ENCODE measurements at regions not wholly inside any gene's neighbourhood (a gene's known extent, or its start where the extent isn't known, plus 50 kb on each side); places are given as distances from the start of the nearest gene placed in this dataset.

- Histone ChIP-seq H4K20me1 (ENCODE audit: insufficient read depth) (no peaks in the 10 kb centered on the region), H3K4me2 (ENCODE audit: low read length) (no peak overlapping the region), H2AFZ (ENCODE audit: low read depth, low read length) (no peak overlapping the region), H3F3A (ENCODE audit: insufficient read depth, low read length, poor library complexity, severe bottlenecking) (no peaks in the 10 kb centered on the region), H3K79me2 (replicated peaks; ENCODE audit: insufficient read depth, low read length) (no peaks in the 10 kb centered on the region), H3K36me3 (ENCODE audit: insufficient read depth, low read length) (no peaks in the 10 kb centered on the region), H3K9ac (ENCODE audit: low read length) (no peak overlapping the region), H3K27ac (ENCODE audit: low read length) (no peak overlapping the region), H3K27me3 (ENCODE audit: insufficient read depth, low read depth, low read length) (no peaks in the 10 kb centered on the region), H3K4me3 (ENCODE audit: low read length) (no peak overlapping the region), H3K9me3 (ENCODE audit: low read length) (no peaks in the 10 kb centered on the region), H3K9me2 (ENCODE audit: insufficient read depth, low read length) (no peaks in the 10 kb centered on the region)
- no peak for TF ChIP-seq EP300 (conservative IDR thresholded peaks at IDR 0.05; ENCODE audit: poor library complexity, severe bottlenecking)
- TF ChIP-seq TAF1 (IDR thresholded peaks at IDR 0.05; ENCODE audit: low read depth), result no peak
- no peak for TF ChIP-seq EZH2 (IDR thresholded peaks at IDR 0.05; ENCODE audit: borderline replicate concordance, insufficient read depth, low read length, poor library complexity, severe bottlenecking)
- TF ChIP-seq RAD21 (conservative IDR thresholded peaks at IDR 0.05), result no peak
- no peak for TF ChIP-seq MXI1 (conservative IDR thresholded peaks at IDR 0.05; ENCODE audit: poor library complexity, severe bottlenecking)
- TF ChIP-seq SMC3 (conservative IDR thresholded peaks at IDR 0.05; ENCODE audit: poor library complexity), result no peak
Measured at GRCh38 chr11:87809256-87809655, 366.0 kb downstream of the RAB38 start.

GRCh38 chr11:87804176-87804575 lies 371.1 kb downstream of the RAB38 start:
- no peak overlapping the region for H3K4me2 ChIP-seq (ENCODE audit: low read length)
- TF ChIP-seq SMC3 (conservative IDR thresholded peaks at IDR 0.05; ENCODE audit: poor library complexity) (no peak), MXI1 (conservative IDR thresholded peaks at IDR 0.05; ENCODE audit: poor library complexity, severe bottlenecking) (no peak), TAF1 (IDR thresholded peaks at IDR 0.05; ENCODE audit: low read depth) (no peak), EP300 (conservative IDR thresholded peaks at IDR 0.05; ENCODE audit: poor library complexity, severe bottlenecking) (no peak), POLR2AphosphoS5 (IDR thresholded peaks at IDR 0.05) (no peak), EZH2 (IDR thresholded peaks at IDR 0.05; ENCODE audit: borderline replicate concordance, insufficient read depth, low read length, poor library complexity, severe bottlenecking) (no peak), RAD21 (conservative IDR thresholded peaks at IDR 0.05) (no peak)
- TF ChIP-seq, protein P1, sequence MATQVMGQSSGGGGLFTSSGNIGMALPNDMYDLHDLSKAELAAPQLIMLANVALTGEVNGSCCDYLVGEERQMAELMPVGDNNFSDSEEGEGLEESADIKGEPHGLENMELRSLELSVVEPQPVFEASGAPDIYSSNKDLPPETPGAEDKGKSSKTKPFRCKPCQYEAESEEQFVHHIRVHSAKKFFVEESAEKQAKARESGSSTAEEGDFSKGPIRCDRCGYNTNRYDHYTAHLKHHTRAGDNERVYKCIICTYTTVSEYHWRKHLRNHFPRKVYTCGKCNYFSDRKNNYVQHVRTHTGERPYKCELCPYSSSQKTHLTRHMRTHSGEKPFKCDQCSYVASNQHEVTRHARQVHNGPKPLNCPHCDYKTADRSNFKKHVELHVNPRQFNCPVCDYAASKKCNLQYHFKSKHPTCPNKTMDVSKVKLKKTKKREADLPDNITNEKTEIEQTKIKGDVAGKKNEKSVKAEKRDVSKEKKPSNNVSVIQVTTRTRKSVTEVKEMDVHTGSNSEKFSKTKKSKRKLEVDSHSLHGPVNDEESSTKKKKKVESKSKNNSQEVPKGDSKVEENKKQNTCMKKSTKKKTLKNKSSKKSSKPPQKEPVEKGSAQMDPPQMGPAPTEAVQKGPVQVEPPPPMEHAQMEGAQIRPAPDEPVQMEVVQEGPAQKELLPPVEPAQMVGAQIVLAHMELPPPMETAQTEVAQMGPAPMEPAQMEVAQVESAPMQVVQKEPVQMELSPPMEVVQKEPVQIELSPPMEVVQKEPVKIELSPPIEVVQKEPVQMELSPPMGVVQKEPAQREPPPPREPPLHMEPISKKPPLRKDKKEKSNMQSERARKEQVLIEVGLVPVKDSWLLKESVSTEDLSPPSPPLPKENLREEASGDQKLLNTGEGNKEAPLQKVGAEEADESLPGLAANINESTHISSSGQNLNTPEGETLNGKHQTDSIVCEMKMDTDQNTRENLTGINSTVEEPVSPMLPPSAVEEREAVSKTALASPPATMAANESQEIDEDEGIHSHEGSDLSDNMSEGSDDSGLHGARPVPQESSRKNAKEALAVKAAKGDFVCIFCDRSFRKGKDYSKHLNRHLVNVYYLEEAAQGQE (IDR thresholded peaks at IDR 0.05; ENCODE audit: borderline replicate concordance), result no peak
- H3K9me3 ChIP-seq (ENCODE audit: low read length), result no peaks in the 10 kb centered on the region
- H2AFZ ChIP-seq (ENCODE audit: low read depth, low read length), result no peak overlapping the region
- no peak overlapping the region for H3K4me3 ChIP-seq (ENCODE audit: low read length)
- no peak overlapping the region for H3K9ac ChIP-seq (ENCODE audit: low read length)
- no peaks in the 10 kb centered on the region for H4K20me1 ChIP-seq (ENCODE audit: insufficient read depth)
- no peaks in the 10 kb centered on the region for H3K27me3 ChIP-seq (ENCODE audit: insufficient read depth, low read depth, low read length)
- no peak overlapping the region for H3K27ac ChIP-seq (ENCODE audit: low read length)
- no peaks in the 10 kb centered on the region for H3K36me3 ChIP-seq (ENCODE audit: insufficient read depth, low read length)
- no peaks in the 10 kb centered on the region for H3F3A ChIP-seq (ENCODE audit: insufficient read depth, low read length, poor library complexity, severe bottlenecking)
- H3K9me2 ChIP-seq (ENCODE audit: insufficient read depth, low read length), result no peaks in the 10 kb centered on the region
- H3K79me2 ChIP-seq (replicated peaks; ENCODE audit: insufficient read depth, low read length), result no peaks in the 10 kb centered on the region

GRCh38 chr11:87803748-87804147 lies 371.5 kb downstream of the RAB38 start:
- no peaks in the 10 kb centered on the region for H3K27me3 ChIP-seq (ENCODE audit: insufficient read depth, low read depth, low read length)
- no peaks in the 10 kb centered on the region for H3K9me3 ChIP-seq (ENCODE audit: low read length)
- TF ChIP-seq, protein P2, sequence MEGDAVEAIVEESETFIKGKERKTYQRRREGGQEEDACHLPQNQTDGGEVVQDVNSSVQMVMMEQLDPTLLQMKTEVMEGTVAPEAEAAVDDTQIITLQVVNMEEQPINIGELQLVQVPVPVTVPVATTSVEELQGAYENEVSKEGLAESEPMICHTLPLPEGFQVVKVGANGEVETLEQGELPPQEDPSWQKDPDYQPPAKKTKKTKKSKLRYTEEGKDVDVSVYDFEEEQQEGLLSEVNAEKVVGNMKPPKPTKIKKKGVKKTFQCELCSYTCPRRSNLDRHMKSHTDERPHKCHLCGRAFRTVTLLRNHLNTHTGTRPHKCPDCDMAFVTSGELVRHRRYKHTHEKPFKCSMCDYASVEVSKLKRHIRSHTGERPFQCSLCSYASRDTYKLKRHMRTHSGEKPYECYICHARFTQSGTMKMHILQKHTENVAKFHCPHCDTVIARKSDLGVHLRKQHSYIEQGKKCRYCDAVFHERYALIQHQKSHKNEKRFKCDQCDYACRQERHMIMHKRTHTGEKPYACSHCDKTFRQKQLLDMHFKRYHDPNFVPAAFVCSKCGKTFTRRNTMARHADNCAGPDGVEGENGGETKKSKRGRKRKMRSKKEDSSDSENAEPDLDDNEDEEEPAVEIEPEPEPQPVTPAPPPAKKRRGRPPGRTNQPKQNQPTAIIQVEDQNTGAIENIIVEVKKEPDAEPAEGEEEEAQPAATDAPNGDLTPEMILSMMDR (IDR thresholded peaks at IDR 0.05; ENCODE audit: poor library complexity, severe bottlenecking), result no peak
- TF ChIP-seq EP300 (conservative IDR thresholded peaks at IDR 0.05; ENCODE audit: poor library complexity, severe bottlenecking) (no peak), EZH2 (IDR thresholded peaks at IDR 0.05; ENCODE audit: borderline replicate concordance, insufficient read depth, low read length, poor library complexity, severe bottlenecking) (no peak), SMC3 (conservative IDR thresholded peaks at IDR 0.05; ENCODE audit: poor library complexity) (no peak), POLR2AphosphoS5 (IDR thresholded peaks at IDR 0.05) (no peak), RAD21 (conservative IDR thresholded peaks at IDR 0.05) (no peak), MXI1 (conservative IDR thresholded peaks at IDR 0.05; ENCODE audit: poor library complexity, severe bottlenecking) (no peak), TAF1 (IDR thresholded peaks at IDR 0.05; ENCODE audit: low read depth) (no peak)
- TF ChIP-seq, protein P1 (IDR thresholded peaks at IDR 0.05; ENCODE audit: borderline replicate concordance), result no peak
- no peaks in the 10 kb centered on the region for H3F3A ChIP-seq (ENCODE audit: insufficient read depth, low read length, poor library complexity, severe bottlenecking)
- no peaks in the 10 kb centered on the region for H3K9me2 ChIP-seq (ENCODE audit: insufficient read depth, low read length)
- H3K27ac ChIP-seq (ENCODE audit: low read length), result no peak overlapping the region
- H3K79me2 ChIP-seq (replicated peaks; ENCODE audit: insufficient read depth, low read length), result no peaks in the 10 kb centered on the region
- no peak overlapping the region for H2AFZ ChIP-seq (ENCODE audit: low read depth, low read length)
- no peak overlapping the region for H3K4me2 ChIP-seq (ENCODE audit: low read length)
- H3K4me3 ChIP-seq (ENCODE audit: low read length), result no peak overlapping the region
- H3K36me3 ChIP-seq (ENCODE audit: insufficient read depth, low read length), result no peaks in the 10 kb centered on the region
- no peaks in the 10 kb centered on the region for H4K20me1 ChIP-seq (ENCODE audit: insufficient read depth)
- no peak overlapping the region for H3K9ac ChIP-seq (ENCODE audit: low read length)

Measured in neural cell (in vitro differentiated cells).